ENCODE measurements at regions not wholly inside any gene's neighbourhood (a gene's known extent, or its start where the extent isn't known, plus 50 kb on each side); places are given as distances from the start of the nearest gene placed in this dataset.
"Not testable (repeated sequence)": the region's sequence is repeated elsewhere in the genome, so short reads cannot be mapped to it uniquely, and the experiment has no call there.

- not testable (repeated sequence) for TF ChIP-seq CTCF (IDR thresholded peaks at IDR 0.05); POLR2AphosphoS5 (IDR thresholded peaks at IDR 0.05; ENCODE audit: low read depth, low read length)
These were observed 59.8 kb upstream of the ABLIM1 start for GRCh38 chr10:114717881-114718280.
